ENCODE measurements at regions not wholly inside any gene's neighbourhood (a gene's known extent, or its start where the extent isn't known, plus 50 kb on each side); places are given as distances from the start of the nearest gene placed in this dataset.

DNA sequence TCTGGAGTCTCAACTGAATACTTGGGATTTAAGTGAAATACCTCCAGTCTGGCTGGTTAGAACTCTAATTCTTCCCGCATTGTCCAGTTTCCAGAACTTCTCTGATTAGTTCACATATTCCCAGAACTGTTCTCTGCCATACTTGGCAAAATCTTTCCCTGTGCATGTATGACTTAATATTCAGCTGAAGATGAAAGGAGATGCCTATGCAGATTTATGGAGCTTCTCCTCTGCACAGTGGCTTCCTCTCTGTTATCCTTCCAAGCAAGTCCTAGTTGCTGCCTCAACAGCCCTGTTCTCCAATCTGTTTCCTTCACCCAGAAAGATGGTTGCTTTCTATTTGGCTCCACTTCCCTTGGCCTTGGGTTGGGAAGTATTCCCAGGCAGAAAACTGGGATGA lies 155.4 kb upstream of the GATA6 start:
- DNase-seq (ENCODE audit: low spot score) = no peak

DNA sequence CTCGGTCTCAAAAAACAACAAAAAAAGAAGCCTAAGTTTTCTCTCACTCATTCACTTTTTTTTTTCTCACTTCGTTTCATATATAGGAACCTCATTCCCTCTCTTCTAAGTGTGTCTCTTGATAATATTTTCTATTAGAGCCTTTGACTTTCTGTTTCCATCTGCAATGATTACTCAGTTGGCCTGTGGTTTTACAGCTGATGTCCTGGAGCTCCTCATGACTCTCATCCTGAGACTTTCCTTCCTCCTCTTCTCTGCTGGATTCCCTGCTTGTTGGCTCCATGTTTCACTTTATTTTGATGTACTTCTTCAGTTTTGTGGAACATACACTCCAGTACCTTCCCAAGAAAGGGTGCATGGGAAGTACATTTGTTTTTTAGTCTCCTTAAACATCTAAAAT lies 154.2 kb upstream of the GATA6 start:
- Mint-ChIP-seq H3K27me3 (ENCODE audit: unreplicated experiment) (peaks cover 1% of the 10 kb centered on the region), H3K9me3 (ENCODE audit: unreplicated experiment) (no peaks in the 10 kb centered on the region), H3K27ac (ENCODE audit: unreplicated experiment) (no peak overlapping the region), H3K4me3 (ENCODE audit: unreplicated experiment) (no peak overlapping the region), H3K36me3 (ENCODE audit: low read depth, unreplicated experiment) (no peaks in the 10 kb centered on the region), H3K4me1 (ENCODE audit: unreplicated experiment) (peaks cover 13% of the 10 kb centered on the region)
- TF ChIP-seq, protein P1, sequence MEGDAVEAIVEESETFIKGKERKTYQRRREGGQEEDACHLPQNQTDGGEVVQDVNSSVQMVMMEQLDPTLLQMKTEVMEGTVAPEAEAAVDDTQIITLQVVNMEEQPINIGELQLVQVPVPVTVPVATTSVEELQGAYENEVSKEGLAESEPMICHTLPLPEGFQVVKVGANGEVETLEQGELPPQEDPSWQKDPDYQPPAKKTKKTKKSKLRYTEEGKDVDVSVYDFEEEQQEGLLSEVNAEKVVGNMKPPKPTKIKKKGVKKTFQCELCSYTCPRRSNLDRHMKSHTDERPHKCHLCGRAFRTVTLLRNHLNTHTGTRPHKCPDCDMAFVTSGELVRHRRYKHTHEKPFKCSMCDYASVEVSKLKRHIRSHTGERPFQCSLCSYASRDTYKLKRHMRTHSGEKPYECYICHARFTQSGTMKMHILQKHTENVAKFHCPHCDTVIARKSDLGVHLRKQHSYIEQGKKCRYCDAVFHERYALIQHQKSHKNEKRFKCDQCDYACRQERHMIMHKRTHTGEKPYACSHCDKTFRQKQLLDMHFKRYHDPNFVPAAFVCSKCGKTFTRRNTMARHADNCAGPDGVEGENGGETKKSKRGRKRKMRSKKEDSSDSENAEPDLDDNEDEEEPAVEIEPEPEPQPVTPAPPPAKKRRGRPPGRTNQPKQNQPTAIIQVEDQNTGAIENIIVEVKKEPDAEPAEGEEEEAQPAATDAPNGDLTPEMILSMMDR (IDR thresholded peaks at IDR 0.05; ENCODE audit: unreplicated experiment) = no peak
- no peak for DNase-seq (ENCODE audit: low spot score)

More for the DNA sequence above, 155.4 kb upstream of the GATA6 start:
- Mint-ChIP-seq H3K27ac (ENCODE audit: unreplicated experiment) (no peak overlapping the region), H3K4me3 (ENCODE audit: unreplicated experiment) (no peak overlapping the region), H3K4me1 (ENCODE audit: unreplicated experiment) (peaks cover 10% of the 10 kb centered on the region), H3K27me3 (ENCODE audit: unreplicated experiment) (peaks cover 1% of the 10 kb centered on the region), H3K36me3 (ENCODE audit: low read depth, unreplicated experiment) (no peaks in the 10 kb centered on the region), H3K9me3 (ENCODE audit: unreplicated experiment) (no peaks in the 10 kb centered on the region)
- TF ChIP-seq, protein P1 (IDR thresholded peaks at IDR 0.05; ENCODE audit: unreplicated experiment) = no peak

DNA sequence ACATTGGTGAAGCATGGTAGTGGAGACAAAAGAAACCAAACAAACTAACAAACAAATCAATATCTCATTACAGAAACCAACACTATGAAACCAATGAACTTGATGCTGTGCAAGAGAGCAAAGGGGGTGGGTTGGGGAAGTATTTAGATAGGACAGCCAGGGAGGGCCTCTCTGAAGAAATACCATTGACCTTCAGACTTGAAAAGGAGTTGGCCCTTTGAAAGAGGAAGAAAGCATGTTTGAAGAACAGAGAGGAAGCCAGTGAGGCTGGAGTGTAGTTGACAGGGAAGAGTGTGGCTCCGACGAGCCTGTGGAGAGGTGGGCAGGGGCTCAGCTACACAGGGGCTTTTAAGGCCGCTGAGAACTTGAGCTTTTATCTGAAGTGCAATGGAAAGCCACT lies 151.0 kb upstream of the GATA6 start:
- Mint-ChIP-seq H3K27ac (ENCODE audit: unreplicated experiment) (no peak overlapping the region), H3K4me3 (ENCODE audit: unreplicated experiment) (no peak overlapping the region), H3K36me3 (ENCODE audit: low read depth, unreplicated experiment) (no peaks in the 10 kb centered on the region), H3K9me3 (ENCODE audit: unreplicated experiment) (no peaks in the 10 kb centered on the region), H3K27me3 (ENCODE audit: unreplicated experiment) (peaks cover 1% of the 10 kb centered on the region), H3K4me1 (ENCODE audit: unreplicated experiment) (peaks cover 22% of the 10 kb centered on the region)
- no peak for DNase-seq (ENCODE audit: low spot score)
- TF ChIP-seq, protein P1 (IDR thresholded peaks at IDR 0.05; ENCODE audit: unreplicated experiment) = no peak

DNA sequence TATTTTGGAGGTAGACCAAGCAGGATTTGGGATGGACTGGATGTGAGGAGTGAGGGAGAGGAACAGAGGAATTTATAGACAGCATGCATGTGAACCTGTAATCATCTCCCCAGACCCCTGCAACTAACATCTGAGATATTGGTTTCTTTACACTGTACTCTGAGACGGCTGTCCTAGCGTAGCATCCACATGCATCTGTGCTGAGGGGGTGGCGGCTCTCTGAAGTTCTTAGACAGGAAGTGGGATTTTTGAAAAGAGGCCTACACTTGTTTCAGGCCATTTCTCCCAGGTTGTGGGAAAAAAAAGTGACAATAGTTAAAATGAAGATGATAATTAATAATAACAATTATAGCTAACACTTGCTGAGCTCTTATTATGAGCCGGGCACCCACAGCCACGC lies 150.2 kb upstream of the GATA6 start:
- TF ChIP-seq, protein P1 (IDR thresholded peaks at IDR 0.05; ENCODE audit: unreplicated experiment) = no peak
- no peak overlapping the region for H3K27ac Mint-ChIP-seq (ENCODE audit: unreplicated experiment)
- DNase-seq (ENCODE audit: low spot score) = no peak
- peaks cover 1% of the 10 kb centered on the region for H3K27me3 Mint-ChIP-seq (ENCODE audit: unreplicated experiment)
- H3K9me3 Mint-ChIP-seq (ENCODE audit: unreplicated experiment) = no peaks in the 10 kb centered on the region
- peaks cover 22% of the 10 kb centered on the region for H3K4me1 Mint-ChIP-seq (ENCODE audit: unreplicated experiment)
- no peaks in the 10 kb centered on the region for H3K36me3 Mint-ChIP-seq (ENCODE audit: low read depth, unreplicated experiment)
- H3K4me3 Mint-ChIP-seq (ENCODE audit: unreplicated experiment) = no peak overlapping the region

DNA sequence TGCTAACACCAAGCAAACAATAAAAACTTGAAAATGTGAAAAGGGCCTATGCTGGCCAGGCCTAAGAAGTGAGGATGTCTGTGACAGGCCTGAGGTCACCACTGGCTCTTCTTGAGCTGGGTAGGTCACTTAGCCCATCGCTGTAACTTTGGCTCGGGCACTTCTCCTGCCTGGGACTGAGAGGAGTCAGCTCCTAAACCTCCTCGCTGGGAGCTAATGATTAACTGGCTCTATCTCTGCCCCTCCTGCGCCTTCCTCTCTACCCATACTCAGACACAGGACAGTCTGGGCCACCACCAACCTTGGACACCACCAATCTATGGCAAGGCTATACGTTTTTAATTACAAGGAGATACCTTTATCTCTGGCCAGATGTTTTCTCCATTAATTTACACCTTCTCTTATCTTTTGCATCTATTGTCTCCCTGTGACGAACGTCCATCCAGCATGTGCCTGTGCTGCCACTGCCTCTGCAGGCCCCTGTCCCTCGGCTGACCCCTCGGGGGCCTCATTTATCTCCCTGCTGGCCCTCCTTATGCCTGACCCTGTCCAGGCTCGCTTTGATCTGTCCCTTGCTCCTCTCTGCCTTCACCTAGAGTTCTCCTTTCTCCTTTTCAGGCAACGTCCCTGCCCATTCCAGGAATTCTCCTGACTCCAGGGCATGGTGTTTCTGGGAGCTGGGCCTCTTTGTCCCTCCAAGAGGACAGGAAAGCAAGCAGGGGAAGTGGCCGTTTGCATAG lies 149.1 kb upstream of the GATA6 start:
- TF ChIP-seq, protein P1 (IDR thresholded peaks at IDR 0.05; ENCODE audit: unreplicated experiment) = no peak
- no peak for DNase-seq (ENCODE audit: low spot score)
- H3K27me3 Mint-ChIP-seq (ENCODE audit: unreplicated experiment) = peaks cover 1% of the 10 kb centered on the region
- no peaks in the 10 kb centered on the region for H3K9me3 Mint-ChIP-seq (ENCODE audit: unreplicated experiment)
- H3K4me3 Mint-ChIP-seq (ENCODE audit: unreplicated experiment) = no peak overlapping the region
- no peaks in the 10 kb centered on the region for H3K36me3 Mint-ChIP-seq (ENCODE audit: low read depth, unreplicated experiment)
- peaks cover 22% of the 10 kb centered on the region for H3K4me1 Mint-ChIP-seq (ENCODE audit: unreplicated experiment)
- no peak overlapping the region for H3K27ac Mint-ChIP-seq (ENCODE audit: unreplicated experiment)
